ENCODE measurements at regions not wholly inside any gene's neighbourhood (a gene's known extent, or its start where the extent isn't known, plus 50 kb on each side); places are given as distances from the start of the nearest gene placed in this dataset.

DNA sequence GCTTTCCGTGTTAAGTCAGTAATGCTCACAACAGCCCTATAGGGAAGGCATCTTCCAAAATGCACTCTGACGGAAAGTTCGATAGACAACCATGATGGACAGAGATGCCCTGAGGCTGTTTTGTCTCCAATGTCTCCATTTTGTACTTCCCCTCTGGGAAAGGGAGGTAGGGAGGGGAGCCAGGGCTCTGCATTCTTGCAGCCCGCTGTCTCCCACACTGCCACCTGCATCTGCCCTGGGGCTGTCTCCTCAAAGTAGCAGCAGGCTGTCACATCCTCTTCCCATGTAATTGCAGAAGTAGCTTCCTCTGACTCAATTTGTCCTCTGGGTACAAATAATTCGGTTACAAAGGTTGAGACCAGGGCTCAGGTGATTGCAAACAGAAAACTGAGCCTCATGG is 131.4 kb downstream of the GPAM start:
- Histone ChIP-seq H3K4me3 (ENCODE audit: insufficient read depth, low read depth, low read length) (no peak overlapping the region), H2AFZ (replicated peaks; ENCODE audit: low read length, poor library complexity) (no peak overlapping the region), H3K18ac (ENCODE audit: low read depth, low read length) (no peak overlapping the region), H4K20me1 (ENCODE audit: insufficient read depth, low read length) (no peaks in the 10 kb centered on the region), H4K91ac (ENCODE audit: insufficient read depth, low read depth, low read length) (no peak overlapping the region), H3K9me1 (ENCODE audit: insufficient read depth, low read length) (no peaks in the 10 kb centered on the region), H2BK20ac (ENCODE audit: low read depth, low read length) (no peak overlapping the region), H3K56ac (ENCODE audit: extremely low read depth, insufficient read depth, low read length) (no peak overlapping the region), H4K8ac (ENCODE audit: low read depth in 2 of 2, low read length in 2 of 2) (no peak overlapping the region), H3K14ac (replicated peaks; ENCODE audit: low read depth, low read length) (no peak overlapping the region), H3K27me3 (ENCODE audit: control insufficient read depth, insufficient read depth, low read length) (no peaks in the 10 kb centered on the region), H3K4me1 (ENCODE audit: control insufficient read depth, insufficient read depth, low read length) (no peaks in the 10 kb centered on the region), H2AK5ac (ENCODE audit: low read depth, low read length) (no peak overlapping the region), H3K4me2 (ENCODE audit: low read depth, low read length) (no peak overlapping the region), H3K4ac (ENCODE audit: low read depth, low read length) (no peak overlapping the region), H3K79me1 (ENCODE audit: low read depth in 1 of 2, low read length in 2 of 2) (no peaks in the 10 kb centered on the region), H3K23ac (ENCODE audit: low read depth, low read length) (no peak overlapping the region), H2BK120ac (ENCODE audit: low read depth, low read length) (no peak overlapping the region), H3K27ac (ENCODE audit: insufficient read depth, low read length) (no peak overlapping the region), H2AK9ac (replicated peaks; ENCODE audit: low read depth, low read length, poor library complexity) (no peak overlapping the region), H3K9me3 (ENCODE audit: control insufficient read depth, insufficient read depth, low read length) (peaks cover 21% of the 10 kb centered on the region), H4K5ac (ENCODE audit: low read depth, low read length) (no peak overlapping the region), H3K36me3 (ENCODE audit: control insufficient read depth, insufficient read depth, low read length) (no peaks in the 10 kb centered on the region), H2BK15ac (ENCODE audit: low read depth, low read length) (no peak overlapping the region), H2BK5ac (ENCODE audit: low read depth, low read length, poor library complexity, severe bottlenecking) (no peak overlapping the region), H3K9ac (ENCODE audit: low read depth, low read length) (no peak overlapping the region)
- no peak for ATAC-seq (ENCODE audit: low read depth)
- DNase-seq = no peak
- POLR2A ChIA-PET (ENCODE audit: unreplicated experiment) = no interaction called here
- dilution Hi-C loops (cut with HindIII; ENCODE audit: low sequenced_read_pairs, unreplicated experiment) = no loop called here
- intact Hi-C loops (cut with micrococcal nuclease) = no loop called here
- WGBS, 2 experiments (ENCODE audit: extremely low coverage in 2 of 2, insufficient read length in 1 of 2) = no CpG with 5 or more reads among the region's 5 CpGs
- no TSS peak for BruUV-seq (replicated peaks)
- TF ChIP-seq RFX5 (IDR thresholded peaks at IDR 0.05; ENCODE audit: low read depth, low read length) = no peak
- no peak for TF ChIP-seq NFE2L2 (IDR thresholded peaks at IDR 0.05; ENCODE audit: low read depth, low read length)
- no peak for TF ChIP-seq RAD21 (IDR thresholded peaks at IDR 0.05; ENCODE audit: low read length)
- TF ChIP-seq SMC3 (IDR thresholded peaks at IDR 0.05; ENCODE audit: low read depth, low read length) = no peak
- no peak for TF ChIP-seq BHLHE40 (IDR thresholded peaks at IDR 0.05; ENCODE audit: low read depth, low read length)
- no peak for TF ChIP-seq MAFK (IDR thresholded peaks at IDR 0.05; ENCODE audit: low read depth, low read length)
- TF ChIP-seq, protein P1, sequence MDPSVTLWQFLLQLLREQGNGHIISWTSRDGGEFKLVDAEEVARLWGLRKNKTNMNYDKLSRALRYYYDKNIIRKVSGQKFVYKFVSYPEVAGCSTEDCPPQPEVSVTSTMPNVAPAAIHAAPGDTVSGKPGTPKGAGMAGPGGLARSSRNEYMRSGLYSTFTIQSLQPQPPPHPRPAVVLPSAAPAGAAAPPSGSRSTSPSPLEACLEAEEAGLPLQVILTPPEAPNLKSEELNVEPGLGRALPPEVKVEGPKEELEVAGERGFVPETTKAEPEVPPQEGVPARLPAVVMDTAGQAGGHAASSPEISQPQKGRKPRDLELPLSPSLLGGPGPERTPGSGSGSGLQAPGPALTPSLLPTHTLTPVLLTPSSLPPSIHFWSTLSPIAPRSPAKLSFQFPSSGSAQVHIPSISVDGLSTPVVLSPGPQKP (IDR thresholded peaks at IDR 0.05; ENCODE audit: borderline replicate concordance, low read depth, low read length) = no peak
- TF ChIP-seq, protein P2, sequence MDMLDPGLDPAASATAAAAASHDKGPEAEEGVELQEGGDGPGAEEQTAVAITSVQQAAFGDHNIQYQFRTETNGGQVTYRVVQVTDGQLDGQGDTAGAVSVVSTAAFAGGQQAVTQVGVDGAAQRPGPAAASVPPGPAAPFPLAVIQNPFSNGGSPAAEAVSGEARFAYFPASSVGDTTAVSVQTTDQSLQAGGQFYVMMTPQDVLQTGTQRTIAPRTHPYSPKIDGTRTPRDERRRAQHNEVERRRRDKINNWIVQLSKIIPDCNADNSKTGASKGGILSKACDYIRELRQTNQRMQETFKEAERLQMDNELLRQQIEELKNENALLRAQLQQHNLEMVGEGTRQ (IDR thresholded peaks at IDR 0.05; ENCODE audit: low read depth, low read length) = no peak
- no peak for TF ChIP-seq CHD1 (IDR thresholded peaks at IDR 0.05; ENCODE audit: low read depth, low read length)
- no peak for TF ChIP-seq RCOR1 (IDR thresholded peaks at IDR 0.05; ENCODE audit: insufficient replicate concordance, low read length)
- no peak for TF ChIP-seq MAZ (IDR thresholded peaks at IDR 0.05; ENCODE audit: borderline replicate concordance, low read depth, low read length)
- TF ChIP-seq, protein P3, sequence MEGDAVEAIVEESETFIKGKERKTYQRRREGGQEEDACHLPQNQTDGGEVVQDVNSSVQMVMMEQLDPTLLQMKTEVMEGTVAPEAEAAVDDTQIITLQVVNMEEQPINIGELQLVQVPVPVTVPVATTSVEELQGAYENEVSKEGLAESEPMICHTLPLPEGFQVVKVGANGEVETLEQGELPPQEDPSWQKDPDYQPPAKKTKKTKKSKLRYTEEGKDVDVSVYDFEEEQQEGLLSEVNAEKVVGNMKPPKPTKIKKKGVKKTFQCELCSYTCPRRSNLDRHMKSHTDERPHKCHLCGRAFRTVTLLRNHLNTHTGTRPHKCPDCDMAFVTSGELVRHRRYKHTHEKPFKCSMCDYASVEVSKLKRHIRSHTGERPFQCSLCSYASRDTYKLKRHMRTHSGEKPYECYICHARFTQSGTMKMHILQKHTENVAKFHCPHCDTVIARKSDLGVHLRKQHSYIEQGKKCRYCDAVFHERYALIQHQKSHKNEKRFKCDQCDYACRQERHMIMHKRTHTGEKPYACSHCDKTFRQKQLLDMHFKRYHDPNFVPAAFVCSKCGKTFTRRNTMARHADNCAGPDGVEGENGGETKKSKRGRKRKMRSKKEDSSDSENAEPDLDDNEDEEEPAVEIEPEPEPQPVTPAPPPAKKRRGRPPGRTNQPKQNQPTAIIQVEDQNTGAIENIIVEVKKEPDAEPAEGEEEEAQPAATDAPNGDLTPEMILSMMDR (conservative IDR thresholded peaks at IDR 0.05; ENCODE audit: low read depth, low read length) = no peak
- TF ChIP-seq FOS (IDR thresholded peaks at IDR 0.05; ENCODE audit: low read depth, low read length) = no peak
- TF ChIP-seq MXI1 (IDR thresholded peaks at IDR 0.05; ENCODE audit: borderline replicate concordance, low read depth, low read length) = no peak
- no peak for TF ChIP-seq CEBPB (IDR thresholded peaks at IDR 0.05; ENCODE audit: low read depth, low read length)
- TF ChIP-seq POLR2A (IDR thresholded peaks at IDR 0.05; ENCODE audit: low read depth, low read length) = no peak
- CTCF ChIA-PET = no interaction called here
- in situ Hi-C loops (cut with MboI; ENCODE audit: low sequenced_read_pairs) = no loop called here
